ENCODE measurements at regions not wholly inside any gene's neighbourhood (a gene's known extent, or its start where the extent isn't known, plus 50 kb on each side); places are given as distances from the start of the nearest gene placed in this dataset.

GRCh38 chr4:112896609-112897190 lies 152.8 kb upstream of the ANK2 start:
- DNase-seq = no peak

GRCh38 chr4:112897543-112897942 lies 151.9 kb upstream of the ANK2 start:
- DNase-seq = no peak

GRCh38 chr4:112898357-112899141 lies 150.9 kb upstream of the ANK2 start:
- no peak for DNase-seq

- DNase-seq = no peak
Measured at GRCh38 chr4:112900416-112900815, 149.0 kb upstream of the ANK2 start.

- no peak for DNase-seq
Measured at GRCh38 chr4:112901962-112902411, 147.5 kb upstream of the ANK2 start.

- no peak for DNase-seq
Measured at GRCh38 chr4:112905728-112906127, 143.7 kb upstream of the ANK2 start.

GRCh38 chr4:112908511-112908910 lies 140.9 kb upstream of the ANK2 start:
- DNase-seq = no peak

- DNase-seq = no peak
Measured at GRCh38 chr4:112910109-112910736, 139.2 kb upstream of the ANK2 start.

GRCh38 chr4:112916868-112917267 lies 132.6 kb upstream of the ANK2 start:
- DNase-seq = no peak

- no peak for DNase-seq
Measured at GRCh38 chr4:112923516-112923915, 125.9 kb upstream of the ANK2 start.

- no peak for DNase-seq
Measured at GRCh38 chr4:112926819-112927218, 122.6 kb upstream of the ANK2 start.

GRCh38 chr4:112927544-112927943 lies 121.9 kb upstream of the ANK2 start:
- DNase-seq = no peak

- no peak for DNase-seq
Measured at GRCh38 chr4:112931001-112931400, 118.5 kb upstream of the ANK2 start.

- no peak for DNase-seq
Measured at GRCh38 chr4:112933790-112934189, 115.7 kb upstream of the ANK2 start.

- DNase-seq = no peak
Measured at GRCh38 chr4:112938461-112939058, 110.9 kb upstream of the ANK2 start.

GRCh38 chr4:112939901-112940300 lies 109.6 kb upstream of the ANK2 start:
- no peak for DNase-seq

GRCh38 chr4:112940336-112940735 lies 109.1 kb upstream of the ANK2 start:
- DNase-seq = no peak

- DNase-seq = no peak
Measured at GRCh38 chr4:112942077-112942476, 107.4 kb upstream of the ANK2 start.

GRCh38 chr4:112942997-112943396 lies 106.5 kb upstream of the ANK2 start:
- DNase-seq = no peak

GRCh38 chr4:112944006-112944405 lies 105.4 kb upstream of the ANK2 start:
- DNase-seq = no peak

- no peak for DNase-seq
Measured at GRCh38 chr4:112946127-112946526, 103.3 kb upstream of the ANK2 start.

GRCh38 chr4:112947616-112948015 lies 101.8 kb upstream of the ANK2 start:
- DNase-seq = no peak

GRCh38 chr4:112951362-112952312 lies 97.8 kb upstream of the ANK2 start:
- DNase-seq = no peak

Data from SHP77 treated with DMSO at 0.1 percent for 48 hours (cell line).